ENCODE measurements at regions not wholly inside any gene's neighbourhood (a gene's known extent, or its start where the extent isn't known, plus 50 kb on each side); places are given as distances from the start of the nearest gene placed in this dataset.
"Not testable (repeated sequence)": the region's sequence is repeated elsewhere in the genome, so short reads cannot be mapped to it uniquely, and the experiment has no call there.

GRCh38 chr9:103242025-103242424, 246.9 kb downstream of the CYLC2 start:
- no peak for DNase-seq

- DNase-seq = no peak
Observed at GRCh38 chr9:103242486-103242885, 247.4 kb downstream of the CYLC2 start.

- no peak for DNase-seq
Observed at GRCh38 chr9:103243553-103243952, 248.4 kb downstream of the CYLC2 start.

GRCh38 chr9:103245369-103245768, 250.2 kb downstream of the CYLC2 start:
- no peak for DNase-seq

- DNase-seq = no peak
Observed at GRCh38 chr9:103261951-103262350, 266.8 kb downstream of the CYLC2 start.

- DNase-seq = no peak
Observed at GRCh38 chr9:103266064-103266463, 270.9 kb downstream of the CYLC2 start.

GRCh38 chr9:103277240-103277639, 282.1 kb downstream of the CYLC2 start:
- DNase-seq = no peak

GRCh38 chr9:103281126-103281525, 286.0 kb downstream of the CYLC2 start:
- DNase-seq = no peak

- no peak for DNase-seq
Observed at GRCh38 chr9:103287361-103287760, 292.2 kb downstream of the CYLC2 start.

- DNase-seq = no peak
Observed at GRCh38 chr9:103296189-103296588, 301.1 kb downstream of the CYLC2 start.

- no peak for DNase-seq
Observed at GRCh38 chr9:103301051-103301450, 305.9 kb downstream of the CYLC2 start.

GRCh38 chr9:103304797-103305196, 309.7 kb downstream of the CYLC2 start:
- no peak for DNase-seq

- DNase-seq = no peak
Observed at GRCh38 chr9:103319979-103320378, 324.8 kb downstream of the CYLC2 start.

GRCh38 chr9:103323699-103324098, 328.6 kb downstream of the CYLC2 start:
- DNase-seq = no peak

GRCh38 chr9:103335461-103335860, 340.3 kb downstream of the CYLC2 start:
- no peak for DNase-seq

GRCh38 chr9:103355000-103355399, 359.9 kb downstream of the CYLC2 start:
- DNase-seq = no peak

GRCh38 chr9:103357980-103358379, 362.8 kb downstream of the CYLC2 start:
- DNase-seq = not testable (repeated sequence)

GRCh38 chr9:103361906-103362305, 366.8 kb downstream of the CYLC2 start:
- DNase-seq = no peak

- no peak for DNase-seq
Observed at GRCh38 chr9:103362986-103363385, 367.9 kb downstream of the CYLC2 start.

- no peak for DNase-seq
Observed at GRCh38 chr9:103364753-103365152, 369.6 kb downstream of the CYLC2 start.

- DNase-seq = no peak
Observed at GRCh38 chr9:103371152-103371551, 376.0 kb downstream of the CYLC2 start.

- DNase-seq = no peak
Observed at GRCh38 chr9:103372828-103373227, 377.7 kb downstream of the CYLC2 start.

GRCh38 chr9:103377667-103378066, 382.5 kb downstream of the CYLC2 start:
- DNase-seq = no peak

- peak; percentile 1 for DNase-seq
Observed at GRCh38 chr9:103397868-103398600, 402.9 kb downstream of the CYLC2 start.

- DNase-seq = no peak
Observed at GRCh38 chr9:103399535-103399934, 404.4 kb downstream of the CYLC2 start.
